Keratinocyte (primary cell): ENCODE measurements at regions not wholly inside any gene's neighbourhood (a gene's known extent, or its start where the extent isn't known, plus 50 kb on each side); places are given as distances from the start of the nearest gene placed in this dataset.

ENCODE experiments used
- EZH2 ChIP-seq: IDR thresholded peaks from one replicate; pipeline ENCODE4 v1.6.1; 2012; ENCODE audit warnings: inconsistent platforms, mild to moderate bottlenecking, low read length, moderate library complexity
- TF ChIP-seq, protein P1 (sequence below), 3 experiments: IDR thresholded peaks in 1 of 3; conservative IDR thresholded peaks in 1 of 3; optimal IDR thresholded peaks in 1 of 3; 2 replicates in 2 of 3; 3 replicates in 1 of 3; pipeline versions ENCODE3 to v1.5.1; 2011; ENCODE audit warnings: low read length in 3 of 3, mild to moderate bottlenecking in 3 of 3, moderate library complexity in 2 of 3, control low read depth in 1 of 3, inconsistent platforms in 1 of 3; ENCODE audit not compliant: insufficient read depth in 2 of 3; ENCODE audit errors: extremely low read depth in 1 of 3

DNA sequence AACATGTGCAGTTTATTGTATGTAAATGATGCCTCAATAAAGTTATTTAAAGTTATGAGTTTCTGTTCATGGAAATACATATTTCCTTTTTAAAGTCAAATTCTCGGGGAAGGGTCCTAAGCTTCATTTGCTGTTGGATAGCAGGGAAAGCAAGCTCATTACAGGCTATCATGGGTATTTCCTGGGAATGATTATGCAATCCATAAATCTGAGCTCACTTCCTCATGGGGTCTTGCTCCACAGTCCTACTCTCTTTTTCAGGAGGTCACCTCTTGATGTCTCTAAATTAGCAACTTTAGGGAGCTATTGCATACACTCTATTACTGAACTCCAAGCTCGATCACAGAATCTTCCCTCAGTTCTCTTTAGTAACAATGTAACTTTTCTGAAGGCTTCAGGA lies 69.9 kb upstream of the TP63 start:
- no peak for TF ChIP-seq EZH2
- TF ChIP-seq, protein P1, sequence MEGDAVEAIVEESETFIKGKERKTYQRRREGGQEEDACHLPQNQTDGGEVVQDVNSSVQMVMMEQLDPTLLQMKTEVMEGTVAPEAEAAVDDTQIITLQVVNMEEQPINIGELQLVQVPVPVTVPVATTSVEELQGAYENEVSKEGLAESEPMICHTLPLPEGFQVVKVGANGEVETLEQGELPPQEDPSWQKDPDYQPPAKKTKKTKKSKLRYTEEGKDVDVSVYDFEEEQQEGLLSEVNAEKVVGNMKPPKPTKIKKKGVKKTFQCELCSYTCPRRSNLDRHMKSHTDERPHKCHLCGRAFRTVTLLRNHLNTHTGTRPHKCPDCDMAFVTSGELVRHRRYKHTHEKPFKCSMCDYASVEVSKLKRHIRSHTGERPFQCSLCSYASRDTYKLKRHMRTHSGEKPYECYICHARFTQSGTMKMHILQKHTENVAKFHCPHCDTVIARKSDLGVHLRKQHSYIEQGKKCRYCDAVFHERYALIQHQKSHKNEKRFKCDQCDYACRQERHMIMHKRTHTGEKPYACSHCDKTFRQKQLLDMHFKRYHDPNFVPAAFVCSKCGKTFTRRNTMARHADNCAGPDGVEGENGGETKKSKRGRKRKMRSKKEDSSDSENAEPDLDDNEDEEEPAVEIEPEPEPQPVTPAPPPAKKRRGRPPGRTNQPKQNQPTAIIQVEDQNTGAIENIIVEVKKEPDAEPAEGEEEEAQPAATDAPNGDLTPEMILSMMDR (optimal IDR thresholded peaks at IDR 0.05 in 1 of 3, IDR thresholded peaks at IDR 0.05 in 1 of 3, conservative IDR thresholded peaks at IDR 0.05 in 1 of 3; ENCODE audit: extremely low read depth in 1 of 3, insufficient read depth in 2 of 3, low read length in 3 of 3): no peak
